ENCODE measurements at regions not wholly inside any gene's neighbourhood (a gene's known extent, or its start where the extent isn't known, plus 50 kb on each side); places are given as distances from the start of the nearest gene placed in this dataset.

DNA sequence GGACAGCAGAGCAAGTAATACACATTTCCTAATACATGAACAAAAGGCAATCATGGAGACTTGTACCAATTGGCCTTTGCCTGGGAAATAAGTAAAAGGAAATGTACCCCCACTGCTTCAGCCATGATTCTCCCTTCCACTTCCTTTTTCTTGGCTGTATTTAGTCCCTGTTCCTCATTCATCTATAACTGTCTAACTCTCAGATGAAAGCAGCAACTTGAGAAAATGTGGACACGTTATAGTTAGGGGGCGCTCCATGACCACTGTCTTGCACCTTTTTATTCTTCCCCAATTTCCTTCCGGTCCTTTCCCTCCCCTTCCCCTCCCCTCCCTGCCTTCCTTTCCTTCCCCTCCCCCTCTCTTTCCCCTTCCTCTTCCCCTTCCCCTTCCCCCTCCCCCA, 61.3 kb upstream of the BARX2 start:
- TF ChIP-seq, protein P1, sequence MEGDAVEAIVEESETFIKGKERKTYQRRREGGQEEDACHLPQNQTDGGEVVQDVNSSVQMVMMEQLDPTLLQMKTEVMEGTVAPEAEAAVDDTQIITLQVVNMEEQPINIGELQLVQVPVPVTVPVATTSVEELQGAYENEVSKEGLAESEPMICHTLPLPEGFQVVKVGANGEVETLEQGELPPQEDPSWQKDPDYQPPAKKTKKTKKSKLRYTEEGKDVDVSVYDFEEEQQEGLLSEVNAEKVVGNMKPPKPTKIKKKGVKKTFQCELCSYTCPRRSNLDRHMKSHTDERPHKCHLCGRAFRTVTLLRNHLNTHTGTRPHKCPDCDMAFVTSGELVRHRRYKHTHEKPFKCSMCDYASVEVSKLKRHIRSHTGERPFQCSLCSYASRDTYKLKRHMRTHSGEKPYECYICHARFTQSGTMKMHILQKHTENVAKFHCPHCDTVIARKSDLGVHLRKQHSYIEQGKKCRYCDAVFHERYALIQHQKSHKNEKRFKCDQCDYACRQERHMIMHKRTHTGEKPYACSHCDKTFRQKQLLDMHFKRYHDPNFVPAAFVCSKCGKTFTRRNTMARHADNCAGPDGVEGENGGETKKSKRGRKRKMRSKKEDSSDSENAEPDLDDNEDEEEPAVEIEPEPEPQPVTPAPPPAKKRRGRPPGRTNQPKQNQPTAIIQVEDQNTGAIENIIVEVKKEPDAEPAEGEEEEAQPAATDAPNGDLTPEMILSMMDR (IDR thresholded peaks at IDR 0.05) = no peak
- TF ChIP-seq POLR2A (IDR thresholded peaks at IDR 0.05) = no peak

Measured in ovary (tissue), 3 donors.